ENCODE measurements at regions not wholly inside any gene's neighbourhood (a gene's known extent, or its start where the extent isn't known, plus 50 kb on each side); places are given as distances from the start of the nearest gene placed in this dataset.
"Not testable (repeated sequence)": the region's sequence is repeated elsewhere in the genome, so short reads cannot be mapped to it uniquely, and the experiment has no call there.

DNA sequence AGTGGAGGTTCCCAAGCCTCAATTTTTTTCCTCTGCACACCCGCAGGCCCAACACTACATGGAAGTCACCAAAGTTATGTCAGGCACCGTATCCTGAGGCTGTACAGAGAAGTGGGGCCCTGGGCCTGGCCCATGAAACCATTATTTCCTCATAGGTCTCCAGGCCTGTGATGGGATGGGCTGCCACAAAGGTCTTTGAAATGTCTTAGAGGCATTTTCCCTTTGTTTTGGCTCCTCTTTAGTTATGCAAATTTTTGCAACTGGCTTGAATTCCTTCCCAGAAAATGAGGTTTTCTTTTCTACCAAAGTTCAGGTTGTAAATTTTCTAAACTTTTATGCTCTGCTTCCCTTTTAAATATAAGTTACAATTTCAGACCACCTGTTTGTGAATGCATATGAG is 365.2 kb downstream of the HGF start:
- TF ChIP-seq, protein P1, sequence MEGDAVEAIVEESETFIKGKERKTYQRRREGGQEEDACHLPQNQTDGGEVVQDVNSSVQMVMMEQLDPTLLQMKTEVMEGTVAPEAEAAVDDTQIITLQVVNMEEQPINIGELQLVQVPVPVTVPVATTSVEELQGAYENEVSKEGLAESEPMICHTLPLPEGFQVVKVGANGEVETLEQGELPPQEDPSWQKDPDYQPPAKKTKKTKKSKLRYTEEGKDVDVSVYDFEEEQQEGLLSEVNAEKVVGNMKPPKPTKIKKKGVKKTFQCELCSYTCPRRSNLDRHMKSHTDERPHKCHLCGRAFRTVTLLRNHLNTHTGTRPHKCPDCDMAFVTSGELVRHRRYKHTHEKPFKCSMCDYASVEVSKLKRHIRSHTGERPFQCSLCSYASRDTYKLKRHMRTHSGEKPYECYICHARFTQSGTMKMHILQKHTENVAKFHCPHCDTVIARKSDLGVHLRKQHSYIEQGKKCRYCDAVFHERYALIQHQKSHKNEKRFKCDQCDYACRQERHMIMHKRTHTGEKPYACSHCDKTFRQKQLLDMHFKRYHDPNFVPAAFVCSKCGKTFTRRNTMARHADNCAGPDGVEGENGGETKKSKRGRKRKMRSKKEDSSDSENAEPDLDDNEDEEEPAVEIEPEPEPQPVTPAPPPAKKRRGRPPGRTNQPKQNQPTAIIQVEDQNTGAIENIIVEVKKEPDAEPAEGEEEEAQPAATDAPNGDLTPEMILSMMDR (IDR thresholded peaks at IDR 0.05; ENCODE audit: low read depth, low read length, missing control alignments): no peak
- no peak overlapping the region for H3K4me3 ChIP-seq (ENCODE audit: low read depth, low read length)
- DNase-seq (ENCODE audit: low read depth): no peak
- in situ Hi-C loops (cut with HindIII; ENCODE audit: low sequenced_read_pairs): no loop called here

DNA sequence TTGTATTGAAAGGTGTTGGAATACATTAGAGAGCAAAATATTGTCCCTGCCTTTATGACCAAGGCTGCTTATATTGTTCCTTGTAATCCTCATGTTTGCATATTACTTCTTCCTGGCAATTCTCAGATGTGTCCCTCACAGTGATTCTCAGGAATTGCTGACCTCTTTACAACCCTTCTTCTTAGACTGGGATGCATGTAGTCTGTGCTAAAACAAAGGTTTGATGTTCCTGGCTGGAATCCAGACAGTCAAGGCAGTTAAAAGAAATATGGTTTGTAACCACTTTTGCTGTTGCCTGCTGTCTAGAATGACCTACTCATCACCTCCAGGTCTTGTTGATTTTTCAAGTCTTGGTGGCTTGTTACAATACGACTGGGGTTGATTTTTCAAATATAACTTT is 367.6 kb downstream of the HGF start:
- H3K4me3 ChIP-seq (ENCODE audit: low read depth, low read length): no peak overlapping the region
- in situ Hi-C loops (cut with HindIII; ENCODE audit: low sequenced_read_pairs): no loop called here
- peak; percentile 32 for DNase-seq (ENCODE audit: low read depth)
- TF ChIP-seq, protein P1 (IDR thresholded peaks at IDR 0.05; ENCODE audit: low read depth, low read length, missing control alignments): no peak

GRCh38 chr7:81399471-81399870 is 370.4 kb downstream of the HGF start:
- no peak overlapping the region for H3K4me3 ChIP-seq (ENCODE audit: low read depth, low read length)
- no peak for DNase-seq (ENCODE audit: low read depth)
- in situ Hi-C loops (cut with HindIII; ENCODE audit: low sequenced_read_pairs): no loop called here
- TF ChIP-seq, protein P1 (IDR thresholded peaks at IDR 0.05; ENCODE audit: low read depth, low read length, missing control alignments): no peak

DNA sequence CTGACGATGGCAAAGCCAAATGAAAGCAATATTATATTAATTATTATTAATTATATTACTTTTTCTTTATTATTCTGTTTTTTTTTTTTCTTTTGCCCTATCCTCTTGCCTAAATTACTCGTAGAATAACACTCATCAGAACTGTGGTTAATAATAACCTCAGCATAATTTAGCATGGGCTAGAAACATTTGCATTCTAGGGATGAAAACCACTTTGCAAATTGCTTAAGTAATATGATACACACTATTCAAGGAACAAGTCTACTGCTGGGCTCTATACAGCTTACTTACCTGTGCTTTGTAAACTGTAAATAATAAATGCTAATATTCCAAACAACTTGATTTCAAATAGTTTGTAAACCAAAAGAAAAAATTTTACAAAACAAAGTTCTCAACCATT is 375.8 kb downstream of the HGF start:
- no peak overlapping the region for H3K4me3 ChIP-seq (ENCODE audit: low read depth, low read length)
- TF ChIP-seq, protein P1 (IDR thresholded peaks at IDR 0.05; ENCODE audit: low read depth, low read length, missing control alignments): no peak

DNA sequence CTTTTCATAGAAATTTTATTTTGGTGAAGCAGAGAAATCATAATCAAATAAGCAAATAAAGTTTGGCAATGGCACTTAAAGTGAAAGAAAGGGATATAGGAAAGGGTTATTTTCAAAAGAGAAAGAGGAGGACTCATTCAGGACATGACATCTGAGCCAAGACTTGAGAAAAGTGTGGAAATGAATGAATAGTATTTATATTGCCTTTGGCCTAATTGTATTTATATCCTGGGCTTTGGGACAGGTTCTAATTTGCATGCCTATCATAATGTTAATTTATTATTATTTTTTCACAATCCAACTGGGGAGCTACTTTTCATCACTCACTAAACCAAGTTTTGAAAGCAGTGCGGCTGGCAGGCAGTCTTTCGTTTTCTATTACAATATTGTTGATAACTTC is 376.8 kb downstream of the HGF start:
- DNase-seq (ENCODE audit: low read depth): no peak
- TF ChIP-seq, protein P1 (IDR thresholded peaks at IDR 0.05; ENCODE audit: low read depth, low read length, missing control alignments): no peak
- in situ Hi-C loops (cut with HindIII; ENCODE audit: low sequenced_read_pairs): no loop called here

More for the DNA sequence above, 375.8 kb downstream of the HGF start:
- in situ Hi-C loops (cut with HindIII; ENCODE audit: low sequenced_read_pairs): no loop called here
- no peak for DNase-seq (ENCODE audit: low read depth)

GRCh38 chr7:81385370-81385769 is 384.5 kb downstream of the HGF start:
- TF ChIP-seq, protein P1 (IDR thresholded peaks at IDR 0.05; ENCODE audit: low read depth, low read length, missing control alignments): no peak
- no peak overlapping the region for H3K4me3 ChIP-seq (ENCODE audit: low read depth, low read length)
- DNase-seq (ENCODE audit: low read depth): no peak
- in situ Hi-C loops (cut with HindIII; ENCODE audit: low sequenced_read_pairs): no loop called here

More for the DNA sequence above, 376.8 kb downstream of the HGF start:
- no peak overlapping the region for H3K4me3 ChIP-seq (ENCODE audit: low read depth, low read length)

GRCh38 chr7:81383846-81384245 is 386.0 kb downstream of the HGF start:
- no peak overlapping the region for H3K4me3 ChIP-seq (ENCODE audit: low read depth, low read length)
- TF ChIP-seq, protein P1 (IDR thresholded peaks at IDR 0.05; ENCODE audit: low read depth, low read length, missing control alignments): no peak
- in situ Hi-C loops (cut with HindIII; ENCODE audit: low sequenced_read_pairs): no loop called here
- no peak for DNase-seq (ENCODE audit: low read depth)

DNA sequence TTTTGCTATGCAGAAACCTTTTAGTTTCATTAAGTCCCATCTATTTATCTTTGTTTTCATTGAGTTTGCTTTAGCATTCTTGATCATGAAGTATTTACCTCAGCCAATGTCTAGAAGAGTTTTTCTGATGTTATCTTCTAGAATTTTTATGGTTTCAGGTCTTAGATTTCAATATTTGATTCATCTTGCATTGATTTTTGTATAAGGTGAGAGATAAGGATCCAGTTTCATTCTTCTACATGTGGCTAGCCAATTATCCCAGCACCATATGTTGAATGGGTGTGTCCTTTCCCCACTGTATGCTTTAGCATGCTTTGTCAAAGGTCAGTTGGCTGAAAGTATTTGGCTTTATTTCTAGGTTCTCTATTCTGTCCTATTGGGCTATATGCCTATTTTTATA is 395.2 kb downstream of the HGF start:
- in situ Hi-C loops (cut with HindIII; ENCODE audit: low sequenced_read_pairs); H3K4me3 ChIP-seq (ENCODE audit: low read depth, low read length); DNase-seq (ENCODE audit: low read depth): not testable (repeated sequence)

Measured in astrocyte of the cerebellum (primary cell).